Astrocyte (in vitro differentiated cells and primary cell): ENCODE measurements at regions not wholly inside any gene's neighbourhood (a gene's known extent, or its start where the extent isn't known, plus 50 kb on each side); places are given as distances from the start of the nearest gene placed in this dataset.

ENCODE experiments used
- DNase-seq: peaks from one replicate; pipeline ENCODE4 v3.0.0-alpha.2; 2010; ENCODE audit warnings: low read depth
- FAIRE-seq: peaks from 2 replicates; lab custom pipeline; 2011; peaks lifted over from hg19 to GRCh38; lab: Jason Lieb, UNC
- H2AFZ ChIP-seq: 2 replicates; pipeline ENCODE4 v1.6.0; 2012; ENCODE audit warnings: low read depth, low read length, inconsistent platforms
- H3K27ac ChIP-seq: 2 replicates; pipeline ENCODE4 v1.5.1; 2011; ENCODE audit warnings: low read depth, low read length, inconsistent platforms
- H3K27me3 ChIP-seq: 2 replicates; pipeline ENCODE4 v1.6.0; 2011; ENCODE audit warnings: low read length, inconsistent platforms; ENCODE audit not compliant: insufficient read depth
- H3K36me3 ChIP-seq: 2 replicates; pipeline ENCODE4 v1.5.1; 2011; ENCODE audit warnings: low read length, inconsistent platforms; ENCODE audit not compliant: insufficient read depth
- H3K4me1 ChIP-seq: 2 replicates; pipeline ENCODE4 v1.5.1; 2011; ENCODE audit warnings: low read length, inconsistent platforms; ENCODE audit not compliant: insufficient read depth
- H3K4me2 ChIP-seq: 2 replicates; pipeline ENCODE4 v1.6.0; 2012; ENCODE audit warnings: low read length, inconsistent platforms
- H3K4me3 ChIP-seq: 2 replicates; pipeline ENCODE4 v1.5.1; 2011; ENCODE audit warnings: low read depth, mild to moderate bottlenecking, low read length, inconsistent platforms; ENCODE audit not compliant: insufficient read depth
- H3K79me2 ChIP-seq: 2 replicates; pipeline ENCODE4 v1.6.0; 2012; ENCODE audit warnings: mild to moderate bottlenecking, low read length, inconsistent platforms; ENCODE audit not compliant: insufficient read depth
- H3K9ac ChIP-seq: 2 replicates; pipeline ENCODE4 v1.6.0; 2012; ENCODE audit warnings: mild to moderate bottlenecking, low read length, inconsistent platforms
- H3K9me3 ChIP-seq: 2 replicates; pipeline ENCODE4 v1.5.1; 2012; ENCODE audit warnings: low read depth, mild to moderate bottlenecking, low read length, inconsistent platforms; ENCODE audit not compliant: insufficient read depth
- H4K20me1 ChIP-seq: 2 replicates; pipeline ENCODE4 v1.6.0; 2012; ENCODE audit warnings: low read length, inconsistent platforms; ENCODE audit not compliant: insufficient read depth
- H3K27ac Mint-ChIP-seq: one replicate; pipeline ENCODE4 v1.8.0; 2021; ENCODE audit warnings: mild to moderate bottlenecking, mixed read lengths; ENCODE audit not compliant: unreplicated experiment
- H3K27me3 Mint-ChIP-seq: one replicate; pipeline ENCODE4 v1.8.0; 2021; ENCODE audit warnings: low read depth, mixed read lengths; ENCODE audit not compliant: unreplicated experiment
- H3K36me3 Mint-ChIP-seq: one replicate; pipeline ENCODE4 v1.8.0; 2021; ENCODE audit warnings: low read depth, mixed read lengths; ENCODE audit not compliant: unreplicated experiment
- H3K4me1 Mint-ChIP-seq: one replicate; pipeline ENCODE4 v1.8.0; 2021; ENCODE audit warnings: low read depth, mixed read lengths; ENCODE audit not compliant: unreplicated experiment
- H3K4me3 Mint-ChIP-seq: one replicate; pipeline ENCODE4 v1.8.0; 2021; ENCODE audit warnings: mild to moderate bottlenecking, moderate library complexity, mixed read lengths; ENCODE audit not compliant: unreplicated experiment
- H3K9me3 Mint-ChIP-seq: one replicate; pipeline ENCODE4 v1.8.0; 2021; ENCODE audit warnings: mild to moderate bottlenecking, mixed read lengths; ENCODE audit not compliant: unreplicated experiment
- CTCF ChIP-seq: IDR thresholded peaks from 2 replicates; pipeline ENCODE4 v1.5.1; 2011; ENCODE audit warnings: low read depth, mild to moderate bottlenecking, inconsistent platforms, low read length, moderate library complexity; ENCODE audit not compliant: insufficient read depth
- EZH2 ChIP-seq: IDR thresholded peaks from 2 replicates; pipeline ENCODE4 v1.6.1; 2012; ENCODE audit warnings: mild to moderate bottlenecking, low read length, inconsistent platforms; ENCODE audit not compliant: insufficient read depth

GRCh38 chr4:3700223-3700622 is 66.0 kb upstream of the ADRA2C start:
- no peak overlapping the region for H3K4me3 Mint-ChIP-seq
- H3K4me1 Mint-ChIP-seq, result no peaks in the 10 kb centered on the region
- H3K27me3 Mint-ChIP-seq, result peaks cover 34% of the 10 kb centered on the region
- H3K27me3 ChIP-seq, result peaks cover 8% of the 10 kb centered on the region
- no peak overlapping the region for H3K4me2 ChIP-seq
- H3K4me3 ChIP-seq, result no peak overlapping the region
- no peaks in the 10 kb centered on the region for H3K36me3 ChIP-seq
- DNase-seq, result no peak
- H3K79me2 ChIP-seq, result no peaks in the 10 kb centered on the region
- H4K20me1 ChIP-seq, result no peaks in the 10 kb centered on the region
- TF ChIP-seq CTCF, result no peak
- no peak for TF ChIP-seq EZH2
- no peak overlapping the region for H3K9ac ChIP-seq
- H2AFZ ChIP-seq, result no peak overlapping the region
- FAIRE-seq, result no peak
- no peaks in the 10 kb centered on the region for H3K4me1 ChIP-seq
- H3K9me3 ChIP-seq, result peaks cover 9% of the 10 kb centered on the region
- no peak overlapping the region for H3K27ac ChIP-seq
- no peak overlapping the region for H3K27ac Mint-ChIP-seq
- H3K36me3 Mint-ChIP-seq, result peaks cover 1% of the 10 kb centered on the region
- peaks cover 17% of the 10 kb centered on the region for H3K9me3 Mint-ChIP-seq

GRCh38 chr4:3699678-3700077 is 66.5 kb upstream of the ADRA2C start:
- no peaks in the 10 kb centered on the region for H3K79me2 ChIP-seq
- H3K4me2 ChIP-seq, result no peak overlapping the region
- H3K9me3 ChIP-seq, result peaks cover 9% of the 10 kb centered on the region
- peaks cover 6% of the 10 kb centered on the region for H3K27me3 ChIP-seq
- Mint-ChIP-seq H3K9me3 (peaks cover 20% of the 10 kb centered on the region), H3K27me3 (peaks cover 32% of the 10 kb centered on the region), H3K27ac (no peak overlapping the region), H3K4me1 (no peaks in the 10 kb centered on the region), H3K36me3 (peaks cover 1% of the 10 kb centered on the region), H3K4me3 (no peak overlapping the region)
- TF ChIP-seq CTCF, result no peak
- no peaks in the 10 kb centered on the region for H4K20me1 ChIP-seq
- no peak overlapping the region for H3K4me3 ChIP-seq
- H3K27ac ChIP-seq, result no peak overlapping the region
- no peaks in the 10 kb centered on the region for H3K36me3 ChIP-seq
- no peaks in the 10 kb centered on the region for H3K4me1 ChIP-seq
- no peak overlapping the region for H3K9ac ChIP-seq
- no peak overlapping the region for H2AFZ ChIP-seq
- FAIRE-seq (no peak), DNase-seq (no peak)

DNA sequence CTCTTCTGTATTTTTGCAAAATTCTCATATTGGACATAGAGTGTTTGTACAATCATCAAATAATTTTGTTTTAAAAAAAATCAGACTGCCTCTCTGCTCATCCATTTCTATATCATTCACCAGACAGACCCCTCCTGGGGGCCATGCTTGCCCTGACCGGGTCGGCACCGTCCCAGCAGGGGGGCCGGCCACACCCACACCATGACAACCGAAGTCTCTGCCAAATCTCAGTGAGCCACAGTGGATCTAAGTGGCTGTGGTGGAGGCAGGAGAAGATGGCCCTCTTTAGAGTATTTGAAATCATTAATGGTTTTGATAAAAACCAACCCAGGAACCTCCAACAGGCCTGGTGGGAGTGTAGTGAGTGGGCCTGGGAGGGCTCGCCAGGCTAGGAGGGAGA is 66.9 kb upstream of the ADRA2C start:
- H2AFZ ChIP-seq, result no peak overlapping the region
- no peaks in the 10 kb centered on the region for H3K79me2 ChIP-seq
- FAIRE-seq, result no peak
- H3K36me3 ChIP-seq, result no peaks in the 10 kb centered on the region
- no peak overlapping the region for H3K4me2 ChIP-seq
- Mint-ChIP-seq H3K36me3 (peaks cover 1% of the 10 kb centered on the region), H3K9me3 (peaks cover 22% of the 10 kb centered on the region), H3K27me3 (peaks cover 28% of the 10 kb centered on the region), H3K27ac (no peak overlapping the region), H3K4me1 (no peaks in the 10 kb centered on the region), H3K4me3 (no peak overlapping the region)
- no peak overlapping the region for H3K9ac ChIP-seq
- H3K4me3 ChIP-seq, result no peak overlapping the region
- H3K27ac ChIP-seq, result no peak overlapping the region
- TF ChIP-seq CTCF (no peak), EZH2 (no peak)
- H4K20me1 ChIP-seq, result no peaks in the 10 kb centered on the region
- peaks cover 2% of the 10 kb centered on the region for H3K27me3 ChIP-seq
- DNase-seq, result no peak
- no peaks in the 10 kb centered on the region for H3K4me1 ChIP-seq
- peaks cover 9% of the 10 kb centered on the region for H3K9me3 ChIP-seq
